Esophagus muscularis mucosa (tissue), 3 donors: ENCODE measurements at regions not wholly inside any gene's neighbourhood (a gene's known extent, or its start where the extent isn't known, plus 50 kb on each side); places are given as distances from the start of the nearest gene placed in this dataset.

Experiments used
- CTCF ChIP-seq, 3 experiments: fragments of 200-600 bp in 2 of 3; fragments of 450-650 bp in 1 of 3; sonication (generic) in 2 of 3; IDR thresholded peaks; one replicate each; pipeline ENCODE4 v1.5.1; 2017 to 2019; ENCODE audit warnings: antibody characterized with exemption in 3 of 3, mild to moderate bottlenecking in 2 of 3, moderate library complexity in 1 of 3
- POLR2AphosphoS5 ChIP-seq, 2 donors: sonication (generic); formaldehyde crosslinking; IDR thresholded peaks; one replicate each; pipeline ENCODE4 v1.6.1; 2017; ENCODE audit warnings: antibody characterized with exemption in 2 of 2

GRCh38 chr13:22143671-22144070, 472.8 kb downstream of the FGF9 start:
- TF ChIP-seq CTCF (IDR thresholded peaks at IDR 0.05), result no peak
- TF ChIP-seq POLR2AphosphoS5 (IDR thresholded peaks at IDR 0.05), result no peak
